Mesenchymal stem cell (in vitro differentiated cells and primary cell): ENCODE measurements at regions not wholly inside any gene's neighbourhood (a gene's known extent, or its start where the extent isn't known, plus 50 kb on each side); places are given as distances from the start of the nearest gene placed in this dataset.

Experiments used
- DNase-seq: peaks from one replicate; pipeline ENCODE4 v3.0.0-alpha.2; 2013
- H2AFZ ChIP-seq: one replicate; pipeline ENCODE4 v1.6.1; 2013; ENCODE audit warnings: low read depth, mild to moderate bottlenecking, control low read depth, inconsistent platforms, low read length, moderate library complexity
- H2AK5ac ChIP-seq: 2 replicates; pipeline ENCODE4 v1.6.1; 2013; ENCODE audit warnings: low read length, moderate library complexity, mild to moderate bottlenecking, inconsistent platforms; ENCODE audit not compliant: severe bottlenecking
- H2BK120ac ChIP-seq: one replicate; pipeline ENCODE4 v1.6.1; 2013; ENCODE audit warnings: low read depth, mild to moderate bottlenecking, inconsistent platforms, low read length, moderate library complexity
- H2BK12ac ChIP-seq, 2 experiments: one replicate each; pipeline ENCODE4 v1.6.1; 2013; ENCODE audit warnings: inconsistent platforms in 2 of 2, low read length in 2 of 2, mild to moderate bottlenecking in 2 of 2, moderate library complexity in 2 of 2, control low read depth in 1 of 2
- H2BK15ac ChIP-seq: one replicate; pipeline ENCODE4 v1.6.1; 2013; ENCODE audit warnings: mild to moderate bottlenecking, low read depth, inconsistent platforms; ENCODE audit not compliant: poor library complexity, severe bottlenecking
- H2BK5ac ChIP-seq: 2 replicates; pipeline ENCODE4 v1.6.1; 2013; ENCODE audit warnings: low read depth, mild to moderate bottlenecking, low read length, control low read depth, inconsistent platforms; ENCODE audit not compliant: poor library complexity, severe bottlenecking
- H3K14ac ChIP-seq, 2 experiments: one replicate each; pipeline ENCODE4 v1.6.1; 2013; ENCODE audit warnings: inconsistent platforms in 2 of 2, low read length in 2 of 2, control low read depth in 1 of 2, mild to moderate bottlenecking in 1 of 2, moderate library complexity in 1 of 2
- H3K18ac ChIP-seq, 2 experiments: one replicate each; pipeline ENCODE4 v1.6.1; 2013; ENCODE audit warnings: inconsistent platforms in 2 of 2, low read length in 2 of 2, control low read depth in 1 of 2, low read depth in 1 of 2, mild to moderate bottlenecking in 1 of 2
- H3K23ac ChIP-seq, 2 experiments: one replicate each; pipeline ENCODE4 v1.6.1; 2013; ENCODE audit warnings: inconsistent platforms in 2 of 2, low read length in 2 of 2, mild to moderate bottlenecking in 2 of 2, moderate library complexity in 2 of 2, control low read depth in 1 of 2
- H3K27ac ChIP-seq: 2 replicates; pipeline ENCODE4 v1.5.1; 2013; ENCODE audit warnings: mild to moderate bottlenecking, moderate library complexity, low read length, control low read depth, inconsistent platforms; ENCODE audit not compliant: poor library complexity, severe bottlenecking
- H3K27me3 ChIP-seq, 2 experiments: 2 replicates each; pipeline versions ENCODE4 v1.6.1 to v1.7.0; 2013; ENCODE audit warnings: low read length in 2 of 2, mild to moderate bottlenecking in 2 of 2, moderate library complexity in 2 of 2, control low read depth in 1 of 2, inconsistent platforms in 1 of 2; ENCODE audit not compliant: control insufficient read depth in 1 of 2, insufficient read depth in 1 of 2
- H3K36me3 ChIP-seq, 2 experiments: 2 replicates each; pipeline versions ENCODE4 v1.6.1 to v1.7.0; 2013; ENCODE audit warnings: low read length in 2 of 2, control low read depth in 1 of 2, inconsistent platforms in 1 of 2, low read depth in 1 of 2, mild to moderate bottlenecking in 1 of 2; ENCODE audit not compliant: insufficient read depth in 2 of 2, control insufficient read depth in 1 of 2
- H3K4ac ChIP-seq, 2 experiments: one replicate each; pipeline ENCODE4 v1.6.1; 2013; ENCODE audit warnings: inconsistent platforms in 2 of 2, low read length in 2 of 2, mild to moderate bottlenecking in 2 of 2, moderate library complexity in 2 of 2, control low read depth in 1 of 2, low read depth in 1 of 2
- H3K4me1 ChIP-seq: 2 replicates; pipeline ENCODE4 v1.6.1; 2013; ENCODE audit warnings: low read depth, low read length, control low read depth; ENCODE audit not compliant: control insufficient read depth, insufficient read depth
- H3K4me2 ChIP-seq: 2 replicates; pipeline ENCODE4 v1.6.1; 2013; ENCODE audit warnings: low read length, mild to moderate bottlenecking, inconsistent platforms; ENCODE audit not compliant: poor library complexity, severe bottlenecking
- H3K4me3 ChIP-seq, 2 experiments: 2 replicates each; pipeline versions ENCODE4 v1.5.1 to v1.7.0; 2013; ENCODE audit warnings: low read length in 2 of 2, mild to moderate bottlenecking in 2 of 2, control low read depth in 1 of 2, low read depth in 1 of 2; ENCODE audit not compliant: insufficient read depth in 1 of 2
- H3K79me1 ChIP-seq: replicated peaks from 2 replicates; pipeline ENCODE4 v1.6.1; 2013; ENCODE audit warnings: mild to moderate bottlenecking, control low read depth, low read length, inconsistent platforms; ENCODE audit not compliant: poor library complexity, severe bottlenecking
- H3K9ac ChIP-seq: 2 replicates; pipeline ENCODE4 v1.7.0; 2013; ENCODE audit warnings: mild to moderate bottlenecking, low read length, moderate library complexity
- H3K9me3 ChIP-seq: 2 replicates; pipeline ENCODE4 v1.7.0; 2013; ENCODE audit warnings: mild to moderate bottlenecking, low read length; ENCODE audit not compliant: control insufficient read depth
- H4K8ac ChIP-seq: one replicate; pipeline ENCODE4 v1.6.1; 2013; ENCODE audit warnings: inconsistent platforms, mild to moderate bottlenecking, low read length, moderate library complexity
- H4K91ac ChIP-seq: one replicate; pipeline ENCODE4 v1.6.1; 2013; ENCODE audit warnings: mild to moderate bottlenecking, low read length, inconsistent platforms
- WGBS: methylation state at CpG from one replicate; pipeline ENCODE4 v1.1.7; 2013; ENCODE audit warnings: mixed read lengths; 5-methylcytosine and 5-hydroxymethylcytosine counted together

DNA sequence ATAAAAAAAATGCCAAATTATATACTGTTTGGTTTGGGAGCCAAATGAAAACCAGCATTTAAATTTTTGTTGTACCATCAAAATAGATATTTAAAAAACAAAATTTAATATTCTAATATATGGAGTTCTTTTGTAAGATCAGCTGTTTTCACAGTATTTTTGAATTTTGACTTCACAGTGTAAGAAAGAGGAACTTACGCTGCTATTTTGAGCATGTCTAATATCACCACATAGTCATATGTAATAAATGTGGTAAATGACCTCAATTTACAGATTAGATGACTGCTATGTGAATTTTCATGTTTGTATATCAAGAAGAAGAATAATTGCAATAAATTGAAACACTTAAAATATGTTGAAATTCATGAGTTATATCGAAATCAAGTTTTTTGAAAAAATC, 189.6 kb downstream of the ARRDC4 start:
- H3K4me3 ChIP-seq: no peak overlapping the region
- H3K9ac ChIP-seq: no peak overlapping the region
- no peak overlapping the region for H3K14ac ChIP-seq
- H4K8ac ChIP-seq: no peak overlapping the region
- no CpG with 5 or more reads among the region's 2 CpGs for WGBS
- no peaks in the 10 kb centered on the region for H3K79me1 ChIP-seq
- no peak overlapping the region for H3K4ac ChIP-seq
- H3K36me3 ChIP-seq: no peaks in the 10 kb centered on the region
- no peak overlapping the region for H2BK15ac ChIP-seq
- H3K4me1 ChIP-seq: no peaks in the 10 kb centered on the region
- H2AFZ ChIP-seq: no peak overlapping the region
- H2BK120ac ChIP-seq: no peak overlapping the region
- no peak overlapping the region for H3K27ac ChIP-seq
- H2AK5ac ChIP-seq: no peak overlapping the region
- no peak overlapping the region for H4K91ac ChIP-seq
- no peak overlapping the region for H3K23ac ChIP-seq
- H3K9me3 ChIP-seq: no peaks in the 10 kb centered on the region
- no peak overlapping the region for H2BK12ac ChIP-seq
- no peaks in the 10 kb centered on the region for H3K27me3 ChIP-seq
- H3K18ac ChIP-seq: no peak overlapping the region
- H3K4me2 ChIP-seq: no peak overlapping the region
- DNase-seq: no peak
- no peak overlapping the region for H2BK5ac ChIP-seq

DNA sequence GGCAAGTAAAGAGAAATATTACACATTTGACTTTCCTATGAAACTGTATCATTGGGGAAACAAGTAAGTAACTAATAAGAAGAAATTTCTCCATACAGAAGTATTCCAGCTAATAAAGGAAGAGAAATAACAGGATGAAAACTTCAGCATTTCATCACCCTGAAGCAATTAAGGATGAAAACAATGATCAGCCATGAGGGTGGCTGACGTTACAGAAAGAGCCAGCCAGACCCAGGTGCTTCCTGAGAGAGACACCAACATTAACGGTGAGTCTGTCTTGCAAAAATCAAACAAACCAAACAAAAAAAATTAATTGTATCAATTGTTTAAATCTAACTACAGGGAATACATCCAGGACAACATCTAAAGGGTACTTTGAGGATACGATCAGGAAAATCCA, 190.0 kb downstream of the ARRDC4 start:
- Histone ChIP-seq H4K8ac (no peak overlapping the region), H3K4ac (no peak overlapping the region), H3K27ac (no peak overlapping the region), H3K36me3 (no peaks in the 10 kb centered on the region), H3K9ac (no peak overlapping the region), H3K79me1 (no peaks in the 10 kb centered on the region), H3K4me1 (no peaks in the 10 kb centered on the region), H2BK12ac (no peak overlapping the region), H3K23ac (no peak overlapping the region), H3K27me3 (no peaks in the 10 kb centered on the region), H2AFZ (no peak overlapping the region), H2AK5ac (no peak overlapping the region), H2BK5ac (no peak overlapping the region), H3K18ac (no peak overlapping the region), H3K4me2 (no peak overlapping the region), H4K91ac (no peak overlapping the region), H3K4me3 (no peak overlapping the region), H3K9me3 (no peaks in the 10 kb centered on the region), H2BK15ac (no peak overlapping the region), H3K14ac (no peak overlapping the region), H2BK120ac (no peak overlapping the region)
- 81% methylated on average over 3 of the region's 3 CpGs for WGBS
- DNase-seq: no peak

DNA sequence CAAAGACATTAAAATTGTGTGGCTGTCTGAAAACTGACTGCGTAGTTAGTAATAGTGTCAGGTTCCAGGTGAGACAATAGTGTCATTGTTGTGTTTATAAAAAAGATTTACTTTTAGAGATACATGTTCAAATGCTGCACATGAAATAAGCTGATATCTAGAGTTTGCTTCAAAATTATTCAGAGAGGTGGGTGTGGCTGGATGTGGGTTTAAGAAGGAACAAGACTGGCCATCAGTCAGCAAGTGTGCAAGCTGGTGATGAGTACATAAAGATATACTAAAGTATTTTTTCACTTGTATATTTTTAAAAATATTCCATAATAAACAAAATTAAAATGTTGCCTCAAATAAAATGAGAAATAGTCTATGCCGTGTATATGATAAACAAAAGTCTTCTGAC, 190.6 kb downstream of the ARRDC4 start:
- no peak overlapping the region for H2BK5ac ChIP-seq
- 100% methylated on average over 1 of the region's 2 CpGs for WGBS

DNA sequence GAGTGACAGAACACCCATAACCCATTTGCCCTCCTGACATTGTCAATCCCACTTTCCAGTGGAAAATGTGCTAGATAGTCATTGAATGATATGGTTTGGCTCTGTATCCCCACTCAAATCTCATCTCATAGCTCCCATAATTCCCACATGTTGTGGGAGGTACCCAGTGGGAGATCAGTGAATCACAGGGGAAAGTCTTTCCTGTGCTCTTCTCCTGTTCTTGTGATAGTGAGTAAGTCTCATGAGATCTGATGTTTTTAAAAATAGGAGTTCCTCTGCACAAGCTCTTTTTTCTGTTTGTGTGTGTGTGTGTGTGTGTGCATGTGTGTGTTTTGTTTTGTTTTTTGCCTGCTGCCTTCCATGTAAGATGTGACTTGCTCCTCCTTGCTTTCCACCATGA, 191.7 kb downstream of the ARRDC4 start:
- no peaks in the 10 kb centered on the region for H3K4me1 ChIP-seq
- no peak overlapping the region for H2AFZ ChIP-seq
- H3K4me2 ChIP-seq: no peak overlapping the region
- no peak overlapping the region for H2BK12ac ChIP-seq
- no peak overlapping the region for H3K4me3 ChIP-seq
- no peak overlapping the region for H3K18ac ChIP-seq
- no peak overlapping the region for H4K91ac ChIP-seq
- H3K9ac ChIP-seq: no peak overlapping the region
- H2BK120ac ChIP-seq: no peak overlapping the region
- H3K27me3 ChIP-seq: no peaks in the 10 kb centered on the region
- H2AK5ac ChIP-seq: no peak overlapping the region
- no peak for DNase-seq
- H2BK15ac ChIP-seq: no peak overlapping the region
- peak overlapping the region in 1 of 2 experiments; percentile 52 for H3K23ac ChIP-seq
- no peak overlapping the region for H3K27ac ChIP-seq
- no peak overlapping the region for H3K14ac ChIP-seq
- H4K8ac ChIP-seq: no peak overlapping the region
- no peaks in the 10 kb centered on the region for H3K36me3 ChIP-seq
- no peak overlapping the region for H3K4ac ChIP-seq
- H3K79me1 ChIP-seq: no peaks in the 10 kb centered on the region
- no peak overlapping the region for H2BK5ac ChIP-seq
- H3K9me3 ChIP-seq: no peaks in the 10 kb centered on the region

More for the DNA sequence above, 190.6 kb downstream of the ARRDC4 start:
- Histone ChIP-seq H2BK15ac (no peak overlapping the region), H2BK12ac (no peak overlapping the region), H3K27ac (no peak overlapping the region), H3K4me2 (no peak overlapping the region), H3K18ac (no peak overlapping the region), H3K14ac (no peak overlapping the region), H3K9me3 (no peaks in the 10 kb centered on the region), H3K27me3 (no peaks in the 10 kb centered on the region), H2BK120ac (no peak overlapping the region), H3K4me3 (no peak overlapping the region), H3K36me3 (no peaks in the 10 kb centered on the region), H2AK5ac (no peak overlapping the region), H4K8ac (no peak overlapping the region), H3K4me1 (no peaks in the 10 kb centered on the region), H3K79me1 (no peaks in the 10 kb centered on the region), H4K91ac (no peak overlapping the region), H2AFZ (no peak overlapping the region), H3K9ac (no peak overlapping the region), H3K4ac (no peak overlapping the region), H3K23ac (no peak overlapping the region)
- DNase-seq: no peak
